ENCODE measurements at regions not wholly inside any gene's neighbourhood (a gene's known extent, or its start where the extent isn't known, plus 50 kb on each side); places are given as distances from the start of the nearest gene placed in this dataset.

GRCh38 chr3:79866162-79866561 lies 98.4 kb upstream of the ROBO1 start:
- no peak for TF ChIP-seq MAX (IDR thresholded peaks at IDR 0.05)
- no peak for TF ChIP-seq CTCF (IDR thresholded peaks at IDR 0.05)
- TF ChIP-seq, protein P1, sequence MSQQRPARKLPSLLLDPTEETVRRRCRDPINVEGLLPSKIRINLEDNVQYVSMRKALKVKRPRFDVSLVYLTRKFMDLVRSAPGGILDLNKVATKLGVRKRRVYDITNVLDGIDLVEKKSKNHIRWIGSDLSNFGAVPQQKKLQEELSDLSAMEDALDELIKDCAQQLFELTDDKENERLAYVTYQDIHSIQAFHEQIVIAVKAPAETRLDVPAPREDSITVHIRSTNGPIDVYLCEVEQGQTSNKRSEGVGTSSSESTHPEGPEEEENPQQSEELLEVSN (IDR thresholded peaks at IDR 0.05; ENCODE audit: borderline replicate concordance, low read depth), result no peak
- TF ChIP-seq KDM1A (IDR thresholded peaks at IDR 0.05; ENCODE audit: low read depth), result no peak
- TF ChIP-seq HOXA7 (CRISPR knock-in tag; IDR thresholded peaks at IDR 0.05), result no peak

Data from A549 (cell line).